H1 (cell line): ENCODE measurements at regions not wholly inside any gene's neighbourhood (a gene's known extent, or its start where the extent isn't known, plus 50 kb on each side); places are given as distances from the start of the nearest gene placed in this dataset.

Experiments used
- CTCF ChIA-PET: fragments of 300-600 bp; sonication (Branson Sonifier 250); formaldehyde crosslinking; loops from one replicate; lab custom pipeline; 2021; ENCODE audit not compliant: partially characterized antibody; lab: Charles Lee
- POLR2A ChIA-PET: fragments of 300-600 bp; sonication (Branson Sonifier 250); formaldehyde crosslinking; loops from one replicate; lab custom pipeline; 2021; ENCODE audit warnings: inconsistent platforms; ENCODE audit not compliant: partially characterized antibody; lab: Charles Lee
- DNase-seq, 2 experiments: peaks; one replicate each; pipeline versions ENCODE4 v3.0.0 to v3.0.0-alpha.2; 2010 to 2022; ENCODE audit warnings: low spot score in 2 of 2, low read depth in 1 of 2, mixed read lengths in 1 of 2
- FAIRE-seq: peaks from 2 replicates; lab custom pipeline; 2011; peaks lifted over from hg19 to GRCh38; lab: Jason Lieb, UNC
- H2AFZ ChIP-seq: 2 replicates; pipeline ENCODE4 v1.8.1; 2012; ENCODE audit warnings: low read length, inconsistent platforms
- H2AK5ac ChIP-seq: 2 replicates; pipeline ENCODE4 v1.6.1; 2013; ENCODE audit warnings: low read depth, low read length
- H2BK120ac ChIP-seq: replicated peaks from 2 replicates; pipeline ENCODE3; 2013; ENCODE audit warnings: low read depth, low read length, inconsistent platforms
- H2BK12ac ChIP-seq: 2 replicates; pipeline ENCODE4 v1.6.1; 2013; ENCODE audit warnings: low read depth, low read length
- H2BK15ac ChIP-seq: 2 replicates; pipeline ENCODE4 v1.6.1; 2013; ENCODE audit warnings: low read length
- H2BK20ac ChIP-seq: 2 replicates; pipeline ENCODE4 v1.6.1; 2013; ENCODE audit warnings: low read length
- H2BK5ac ChIP-seq: 2 replicates; pipeline ENCODE4 v1.6.1; 2013; ENCODE audit warnings: low read depth, low read length
- H3K14ac ChIP-seq: 2 replicates; pipeline ENCODE4 v1.6.1; 2013; ENCODE audit warnings: inconsistent platforms; ENCODE audit not compliant: insufficient read length
- H3K18ac ChIP-seq: 2 replicates; pipeline ENCODE4 v1.6.1; 2013; ENCODE audit warnings: low read length; ENCODE audit errors: extremely low read depth
- H3K23ac ChIP-seq: 2 replicates; pipeline ENCODE4 v1.6.1; 2013; ENCODE audit warnings: inconsistent platforms; ENCODE audit not compliant: insufficient read length
- H3K23me2 ChIP-seq: 2 replicates; pipeline ENCODE4 v1.6.1; 2013; ENCODE audit warnings: low read depth, low read length
- H3K27ac ChIP-seq: 2 replicates; pipeline ENCODE4 v1.6.1; 2011; ENCODE audit warnings: low read depth, low read length, inconsistent platforms
- H3K27me3 ChIP-seq, 4 experiments: replicated peaks in 1 of 4; 1 replicate in 1 of 4; 2 replicates in 3 of 4; pipeline versions ENCODE4 v1.6.1 to v1.8.1; 2011 to 2013; ENCODE audit warnings: low read length in 3 of 4, mild to moderate bottlenecking in 3 of 4, inconsistent platforms in 2 of 4, mixed read lengths in 2 of 4, moderate library complexity in 1 of 4; ENCODE audit not compliant: control insufficient read depth in 3 of 4, insufficient read depth in 3 of 4; ENCODE audit errors: extremely low read depth in 1 of 4
- H3K36me3 ChIP-seq, 4 experiments: 2 replicates each; pipeline versions ENCODE4 v1.6.1 to v1.8.1; 2011 to 2013; ENCODE audit warnings: mild to moderate bottlenecking in 4 of 4, low read length in 3 of 4, moderate library complexity in 2 of 4, control low read depth in 1 of 4, inconsistent platforms in 1 of 4; ENCODE audit not compliant: insufficient read depth in 4 of 4, control insufficient read depth in 2 of 4
- H3K4ac ChIP-seq: replicated peaks from 2 replicates; pipeline ENCODE3; 2013; ENCODE audit warnings: low read length, low read depth, mixed read lengths, inconsistent platforms; ENCODE audit not compliant: insufficient read length
- H3K4me1 ChIP-seq, 4 experiments: replicated peaks in 1 of 4; 1 replicate in 1 of 4; 2 replicates in 3 of 4; pipeline versions ENCODE4 v1.6.1 to v1.8.1; 2011 to 2013; ENCODE audit warnings: low read length in 3 of 4, inconsistent platforms in 2 of 4, mixed read lengths in 1 of 4; ENCODE audit not compliant: insufficient read depth in 4 of 4, control insufficient read depth in 3 of 4
- H3K4me2 ChIP-seq, 2 experiments: 2 replicates each; pipeline versions ENCODE4 v1.6.1 to v1.8.1; 2011 to 2013; ENCODE audit warnings: low read depth in 2 of 2, low read length in 2 of 2, control low read depth in 1 of 2, inconsistent platforms in 1 of 2, mild to moderate bottlenecking in 1 of 2; ENCODE audit not compliant: insufficient read depth in 1 of 2
- H3K4me3 ChIP-seq, 4 experiments: fragments of 200-600, 300-600 bp in 1 of 4; sonication (generic), shearing (Covaris generic), sonication (Bioruptor Twin) in 1 of 4; 2 replicates each; pipeline versions ENCODE4 v1.5.1 to v1.8.1; 2011 to 2016; ENCODE audit warnings: low read length in 4 of 4, low read depth in 3 of 4, control low read depth in 2 of 4, inconsistent platforms in 2 of 4, mild to moderate bottlenecking in 2 of 4, mixed read lengths in 1 of 4, moderate library complexity in 1 of 4; ENCODE audit not compliant: insufficient read depth in 2 of 4; ENCODE audit errors: extremely low read depth in 1 of 4
- H3K56ac ChIP-seq: replicated peaks from 2 replicates; pipeline ENCODE3; 2013; ENCODE audit warnings: low read depth, mild to moderate bottlenecking, mixed read lengths, low read length, inconsistent platforms; ENCODE audit not compliant: insufficient read length
- H3K79me1 ChIP-seq: 2 replicates; pipeline ENCODE4 v1.6.1; 2013; ENCODE audit warnings: low read depth, low read length, control low read depth
- H3K79me2 ChIP-seq, 2 experiments: 2 replicates each; pipeline versions ENCODE4 v1.6.1 to v1.8.1; 2012 to 2013; ENCODE audit warnings: low read length in 2 of 2, mild to moderate bottlenecking in 2 of 2, inconsistent platforms in 1 of 2; ENCODE audit not compliant: insufficient read depth in 2 of 2, control insufficient read depth in 1 of 2
- H3K9ac ChIP-seq, 4 experiments: replicated peaks in 1 of 4; 1 replicate in 1 of 4; 2 replicates in 3 of 4; pipeline versions ENCODE4 v1.6.1 to v1.8.1; 2011 to 2013; ENCODE audit warnings: low read depth in 3 of 4, low read length in 3 of 4, control low read depth in 2 of 4, mild to moderate bottlenecking in 2 of 4, moderate library complexity in 2 of 4, inconsistent platforms in 1 of 4; ENCODE audit errors: extremely low read depth in 1 of 4
- H3K9me3 ChIP-seq, 2 experiments: 2 replicates each; pipeline versions ENCODE4 v1.6.1 to v1.8.1; 2012 to 2013; ENCODE audit warnings: mild to moderate bottlenecking in 2 of 2, moderate library complexity in 2 of 2, control low read depth in 1 of 2, inconsistent platforms in 1 of 2, low read depth in 1 of 2, low read length in 1 of 2, mixed read lengths in 1 of 2; ENCODE audit not compliant: insufficient read depth in 2 of 2
- H4K20me1 ChIP-seq, 2 experiments: replicated peaks in 1 of 2; 2 replicates each; pipeline versions ENCODE3 to v1.8.1; 2011 to 2013; ENCODE audit warnings: inconsistent platforms in 2 of 2, low read length in 2 of 2, mild to moderate bottlenecking in 1 of 2; ENCODE audit not compliant: insufficient read depth in 2 of 2, control insufficient read depth in 1 of 2
- H4K5ac ChIP-seq: 2 replicates; pipeline ENCODE4 v1.6.1; 2013; ENCODE audit warnings: low read length, low read depth, mixed read lengths, inconsistent platforms; ENCODE audit not compliant: insufficient read length
- H4K8ac ChIP-seq: 2 replicates; pipeline ENCODE4 v1.8.0; 2013; ENCODE audit warnings: mild to moderate bottlenecking, moderate library complexity, low read length, inconsistent platforms; ENCODE audit not compliant: insufficient read depth; ENCODE audit errors: extremely low read depth
- H4K91ac ChIP-seq: replicated peaks from 2 replicates; pipeline ENCODE3; 2013; ENCODE audit warnings: low read length, mixed read lengths, inconsistent platforms; ENCODE audit not compliant: insufficient read length
- BACH1 ChIP-seq: IDR thresholded peaks from 2 replicates; pipeline ENCODE4 v1.6.1; 2012; ENCODE audit warnings: low read length, improper control_type of control experiment
- BCL11A ChIP-seq, 2 experiments: IDR thresholded peaks; one replicate each; pipeline ENCODE4 v1.6.1; 2011; ENCODE audit warnings: low read depth in 2 of 2, low read length in 2 of 2, mild to moderate bottlenecking in 2 of 2
- CHD1 ChIP-seq: IDR thresholded peaks from 2 replicates; pipeline ENCODE4 v1.6.1; 2012; ENCODE audit warnings: low read depth, low read length, improper control_type of control experiment
- EGR1 ChIP-seq: IDR thresholded peaks from 2 replicates; pipeline ENCODE4 v1.6.1; 2011; ENCODE audit warnings: low read depth, low read length, borderline replicate concordance
- KDM4A ChIP-seq: IDR thresholded peaks from one replicate; pipeline ENCODE4 v1.7.1; 2012; ENCODE audit warnings: low read depth, mild to moderate bottlenecking, moderate library complexity, low read length, inconsistent platforms; ENCODE audit not compliant: severe bottlenecking
- PHF8 ChIP-seq: fragments of 200-600 bp; sonication (generic); conservative IDR thresholded peaks from 2 replicates; pipeline ENCODE4 v1.7.1; 2012; ENCODE audit warnings: low read depth, mild to moderate bottlenecking, inconsistent platforms, low read length, moderate library complexity
- POLR2A ChIP-seq, 2 experiments: IDR thresholded peaks; 1 replicate in 1 of 2; 2 replicates in 1 of 2; pipeline ENCODE4 v1.6.1; 2011; ENCODE audit warnings: low read depth in 2 of 2, low read length in 2 of 2, mild to moderate bottlenecking in 2 of 2; ENCODE audit errors: control extremely low read depth in 1 of 2
- RAD21 ChIP-seq, 2 experiments: IDR thresholded peaks in 1 of 2; conservative IDR thresholded peaks in 1 of 2; 2 replicates each; pipeline ENCODE4 v1.6.1; 2011; ENCODE audit warnings: low read depth in 2 of 2, low read length in 2 of 2, improper control_type of control experiment in 1 of 2, inconsistent platforms in 1 of 2, mild to moderate bottlenecking in 1 of 2, moderate library complexity in 1 of 2
- SIX5 ChIP-seq: IDR thresholded peaks from 2 replicates; pipeline ENCODE4 v1.6.1; 2011; ENCODE audit warnings: mild to moderate bottlenecking, low read depth, low read length
- SP4 ChIP-seq: IDR thresholded peaks from 2 replicates; pipeline ENCODE4 v1.6.1; 2012; ENCODE audit warnings: low read length, inconsistent platforms

DNA sequence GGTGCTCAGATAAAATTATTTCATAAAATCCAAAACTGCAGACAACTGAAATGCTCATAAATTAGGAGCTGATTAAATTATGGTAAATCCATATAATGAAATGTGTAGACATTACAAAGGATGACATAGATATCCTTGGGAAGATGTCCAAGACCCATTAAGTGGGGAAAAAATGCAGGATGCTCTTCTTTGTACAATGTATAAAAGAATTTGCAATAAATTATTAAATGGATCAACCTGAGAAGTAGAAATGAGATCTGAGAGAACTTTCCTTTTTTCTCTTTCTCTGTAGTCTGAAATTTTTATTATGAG lies 336.4 kb upstream of the E2F7 start:
- no peak overlapping the region for H3K9ac ChIP-seq
- no peak overlapping the region for H2AFZ ChIP-seq
- no peak overlapping the region for H3K4ac ChIP-seq
- H3K4me1 ChIP-seq: no peaks in the 10 kb centered on the region
- H3K23ac ChIP-seq: no peak overlapping the region
- no peak overlapping the region for H4K91ac ChIP-seq
- no peak overlapping the region for H4K5ac ChIP-seq
- POLR2A ChIA-PET: no interaction called here
- no peak overlapping the region for H2BK120ac ChIP-seq
- no peak overlapping the region for H3K4me3 ChIP-seq
- H2BK15ac ChIP-seq: no peak overlapping the region
- DNase-seq (no peak), FAIRE-seq (no peak)
- no peaks in the 10 kb centered on the region for H3K23me2 ChIP-seq
- no peaks in the 10 kb centered on the region for H3K27me3 ChIP-seq
- H3K18ac ChIP-seq: no peak overlapping the region
- no peak overlapping the region for H3K56ac ChIP-seq
- no peak overlapping the region for H2BK12ac ChIP-seq
- no peak overlapping the region for H3K4me2 ChIP-seq
- CTCF ChIA-PET: no interaction called here
- no peaks in the 10 kb centered on the region for H3K79me1 ChIP-seq
- no peak overlapping the region for H3K14ac ChIP-seq
- no peaks in the 10 kb centered on the region for H3K79me2 ChIP-seq
- H3K36me3 ChIP-seq: no peaks in the 10 kb centered on the region
- no peaks in the 10 kb centered on the region for H3K9me3 ChIP-seq
- no peak overlapping the region for H4K8ac ChIP-seq
- H2BK5ac ChIP-seq: no peak overlapping the region
- H4K20me1 ChIP-seq: no peaks in the 10 kb centered on the region
- no peak overlapping the region for H2BK20ac ChIP-seq
- no peak overlapping the region for H2AK5ac ChIP-seq
- no peak overlapping the region for H3K27ac ChIP-seq
- TF ChIP-seq KDM4A (no peak), BACH1 (no peak), CHD1 (no peak), POLR2A (IDR thresholded peaks at IDR 0.05; ENCODE audit: control extremely low read depth in 1 of 2, low read depth in 2 of 2, low read length in 2 of 2) (no peak), SP4 (no peak), PHF8 (no peak), RAD21 (IDR thresholded peaks at IDR 0.05 in 1 of 2, conservative IDR thresholded peaks at IDR 0.05 in 1 of 2; ENCODE audit: low read depth in 2 of 2, low read length in 2 of 2) (no peak), SIX5 (no peak), BCL11A (IDR thresholded peaks at IDR 0.05; ENCODE audit: low read depth in 2 of 2, low read length in 2 of 2) (no peak), EGR1 (no peak)
